Heart left ventricle (tissue), 13 donors: ENCODE measurements at regions not wholly inside any gene's neighbourhood (a gene's known extent, or its start where the extent isn't known, plus 50 kb on each side); places are given as distances from the start of the nearest gene placed in this dataset.

Experiments used
- CTCF ChIP-seq, 12 donors: fragments of 200-600 bp; sonication (generic) in 4 of 12; IDR thresholded peaks; one replicate each; pipeline versions ENCODE4 v1.5.0 to v1.8.0; 2018 to 2022; ENCODE audit warnings: antibody characterized with exemption in 12 of 12, mild to moderate bottlenecking in 5 of 12
- POLR2A ChIP-seq, 2 donors: fragments of 450-650 bp; IDR thresholded peaks; one replicate each; pipeline ENCODE4 v1.6.1; 2017; ENCODE audit warnings: antibody characterized with exemption in 2 of 2, mild to moderate bottlenecking in 2 of 2, moderate library complexity in 2 of 2
- donor health status: ischemic (EF 13 %, LVEDD 7.1; RV severe dilation, severe dysfunction).
- donor health status: DM: no; HTN: yes; CAD: no.
- donor health status: DM: no; HTN: no; CAD: no.
- donor health status: ischemic (EF 25% LVEDD 6.9; RV normal size, moderate dysfunction).
- donor health status: ischemic (EF 25% LVEDD 5.7; RV mildly dilated, moderate dysfunction).
- donor health status: ischemic (EF 35%, LVEDD 5.7; RV mildly dilated, moderate dysfunction).
- donor health status: nonischemic (EF 11% LVEDD 7.7; RV severe dilation, severe dysfunction).
- donor health status: DM: yes; HTN: yes; CAD: no.
- donor health status: PGD.
- donor health status: ischemic (EF 29% LVEDD 5.4; RV normal size, mild dysfunction).
- donor health status: nonischemic (EF 23%, LVEDD 6.1; RV moderate dilation, normal function).

GRCh38 chrX:43175434-43175833 is 397.5 kb upstream of the PPP1R2C start:
- TF ChIP-seq CTCF (IDR thresholded peaks at IDR 0.05) (no peak), POLR2A (IDR thresholded peaks at IDR 0.05) (no peak)
